ENCODE measurements at regions not wholly inside any gene's neighbourhood (a gene's known extent, or its start where the extent isn't known, plus 50 kb on each side); places are given as distances from the start of the nearest gene placed in this dataset.

GRCh38 chr2:5330961-5331360 lies 361.2 kb upstream of the SOX11 start:
- CTCF ChIA-PET = interaction anchor here (1.6 kb wide), 1 partner anchor 11 kb away, joined by 4 read pairs; no protein-coding TSS in a partner anchor
- H3K4me3 ChIP-seq = no peak overlapping the region
- DNase-seq (ENCODE audit: low read depth, low spot score) (no peak), ATAC-seq (no peak), FAIRE-seq (no peak)
- no peaks in the 10 kb centered on the region for H3K9me3 ChIP-seq (replicated peaks; ENCODE audit: control insufficient read depth, insufficient read depth, low read length)
- RAD21 ChIA-PET (ENCODE audit: unreplicated experiment) = no interaction called here
- POLR2A ChIA-PET = no interaction called here
- no peaks in the 10 kb centered on the region for H3K36me3 ChIP-seq (ENCODE audit: control insufficient read depth in 2 of 2, insufficient read depth in 2 of 2, low read length in 1 of 2)
- H2AFZ ChIP-seq (ENCODE audit: control insufficient read depth, low read depth, low read length) = no peak overlapping the region
- SMC1A ChIA-PET (ENCODE audit: uncharacterized antibody, unreplicated experiment) = no interaction called here
- no peaks in the 10 kb centered on the region for H4K20me1 ChIP-seq (ENCODE audit: control insufficient read depth, insufficient read depth)
- no peaks in the 10 kb centered on the region for H3K27me3 ChIP-seq (replicated peaks in 1 of 2; ENCODE audit: control insufficient read depth in 2 of 2, insufficient read depth in 2 of 2, low read length in 1 of 2)
- no peak for TF ChIP-seq JUNB (IDR thresholded peaks at IDR 0.05)
- no peak for TF ChIP-seq CHD2 (IDR thresholded peaks at IDR 0.05; ENCODE audit: borderline replicate concordance, low read depth, low read length)
- no peak for TF ChIP-seq ASH2L (IDR thresholded peaks at IDR 0.05; ENCODE audit: borderline replicate concordance, low read depth)
- TF ChIP-seq EP300 (IDR thresholded peaks at IDR 0.05; ENCODE audit: borderline replicate concordance in 1 of 2, control insufficient read depth in 1 of 2, low read depth in 2 of 2, low read length in 2 of 2) = no peak
- TF ChIP-seq SUZ12 (IDR thresholded peaks at IDR 0.05; ENCODE audit: unreplicated experiment) = no peak
- TF ChIP-seq SRF (IDR thresholded peaks at IDR 0.05; ENCODE audit: low read depth in 2 of 2, low read length in 2 of 2) = no peak
- no peak for TF ChIP-seq PML (IDR thresholded peaks at IDR 0.05; ENCODE audit: low read length)
- TF ChIP-seq TARDBP (IDR thresholded peaks at IDR 0.05; ENCODE audit: borderline replicate concordance) = no peak
- no peak for TF ChIP-seq MAX (IDR thresholded peaks at IDR 0.05; ENCODE audit: low read depth, low read length)
- no peak for TF ChIP-seq RAD51 (IDR thresholded peaks at IDR 0.05)
- no peak for TF ChIP-seq CBFB (IDR thresholded peaks at IDR 0.05; ENCODE audit: low read depth)
- no peak for TF ChIP-seq SMAD1 (IDR thresholded peaks at IDR 0.05; ENCODE audit: low read depth, partially characterized antibody)
- no peak for TF ChIP-seq ZBTB11 (CRISPR knock-in tag; IDR thresholded peaks at IDR 0.05)
- no peak for TF ChIP-seq GATAD2B (conservative IDR thresholded peaks at IDR 0.05; ENCODE audit: low read depth)
- TF ChIP-seq SREBF2 (IDR thresholded peaks at IDR 0.05; ENCODE audit: low read length) = no peak
- TF ChIP-seq HSF1 (IDR thresholded peaks at IDR 0.05; ENCODE audit: low read depth, low read length) = no peak
- no peak for TF ChIP-seq CBX3 (IDR thresholded peaks at IDR 0.05; ENCODE audit: borderline replicate concordance, low read depth)
- no peak for TF ChIP-seq PKNOX1 (IDR thresholded peaks at IDR 0.05)
- no peak for TF ChIP-seq ZSCAN29 (IDR thresholded peaks at IDR 0.05)
- no peaks in the 10 kb centered on the region for H3K79me2 ChIP-seq (ENCODE audit: control insufficient read depth, insufficient read depth, low read length)
- H3K4me2 ChIP-seq (ENCODE audit: control insufficient read depth, insufficient read depth) = no peak overlapping the region
- intact Hi-C loops (cut with micrococcal nuclease; ENCODE audit: unreplicated experiment) = no loop called here
- BruUV-seq (replicated peaks) = no TSS peak
- no peaks in the 10 kb centered on the region for H3K4me1 ChIP-seq (ENCODE audit: control insufficient read depth, insufficient read depth, low read length)
- in situ Hi-C loops (cut with MboI) = no loop called here
- H3K9ac ChIP-seq (ENCODE audit: control insufficient read depth, insufficient read depth, low read length) = no peak overlapping the region
- WGBS (ENCODE audit: insufficient coverage, insufficient replicate concordance, low lambda C conversion rate, missing lambda C conversion rate) = 0% methylated on average over 1 of the region's 1 CpG
- no peak overlapping the region for H3K27ac ChIP-seq (ENCODE audit: control insufficient read depth, insufficient read depth)

Data from GM12878 (cell line).